ENCODE measurements at regions not wholly inside any gene's neighbourhood (a gene's known extent, or its start where the extent isn't known, plus 50 kb on each side); places are given as distances from the start of the nearest gene placed in this dataset.

DNA sequence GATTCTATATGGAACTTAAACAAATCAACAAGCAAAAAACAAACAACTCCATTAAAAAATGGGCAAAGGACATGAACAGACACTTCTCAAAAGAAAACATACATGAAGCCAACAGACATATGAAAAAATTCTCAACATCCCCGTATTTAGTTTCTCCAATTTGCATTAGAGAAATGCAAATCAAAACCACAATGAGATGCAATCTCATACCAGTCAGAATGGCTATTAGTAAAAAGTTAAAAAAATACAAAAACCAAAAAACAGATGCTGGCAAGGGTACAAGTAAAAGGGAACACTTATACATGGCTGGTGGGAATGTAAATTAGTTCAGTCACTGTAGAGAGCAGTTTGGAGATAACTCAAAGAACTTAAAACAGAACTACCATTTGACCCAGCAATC lies 342.1 kb upstream of the NUDT12 start:
- no peak overlapping the region for H3K9ac ChIP-seq (ENCODE audit: extremely low read depth, insufficient read length, low read length)
- H3K4me1 ChIP-seq (ENCODE audit: insufficient read depth, low read length): no peaks in the 10 kb centered on the region
- no peak overlapping the region for H2BK120ac ChIP-seq (ENCODE audit: low read depth, low read length, poor library complexity, severe bottlenecking)
- H4K8ac ChIP-seq (replicated peaks; ENCODE audit: insufficient read length, low read depth, low read length): no peak overlapping the region
- Mint-ChIP-seq H3K4me3 (no peak overlapping the region), H3K27ac (no peak overlapping the region), H3K9me3 (peaks cover 4 to 8% of the 10 kb centered on the region in 2 experiments; a peak in 3 of 5 replicates), H3K4me1 (peaks cover 0 to 4% of the 10 kb centered on the region in 2 experiments; a peak in 2 of 4 replicates), H3K27me3 (ENCODE audit: low read depth) (no peaks in the 10 kb centered on the region), H3K36me3 (ENCODE audit: insufficient read depth in 1 of 3, low read depth in 3 of 3) (no peaks in the 10 kb centered on the region; a peak in 1 of 7 replicates)
- no peak overlapping the region for H3K27ac ChIP-seq (ENCODE audit: insufficient read length, low read depth, low read length)
- H3K79me2 ChIP-seq (ENCODE audit: insufficient read depth, low read length): no peaks in the 10 kb centered on the region
- H3K4me2 ChIP-seq (ENCODE audit: insufficient read depth, insufficient read length, low read length): no peak overlapping the region
- H4K20me1 ChIP-seq (ENCODE audit: control insufficient read depth, insufficient read depth, insufficient read length): no peaks in the 10 kb centered on the region
- no peak overlapping the region for H2BK12ac ChIP-seq (ENCODE audit: insufficient read length, low read depth, low read length)
- H2BK15ac ChIP-seq (ENCODE audit: low read depth, low read length): no peak overlapping the region
- no peak overlapping the region for H2AFZ ChIP-seq (ENCODE audit: low read length)
- no peak overlapping the region for H2BK5ac ChIP-seq (ENCODE audit: insufficient read length, low read length)
- no peaks in the 10 kb centered on the region for H3K9me3 ChIP-seq (ENCODE audit: control insufficient read depth, low read depth, low read length)
- H3K18ac ChIP-seq (ENCODE audit: insufficient read length, low read depth, low read length): no peak overlapping the region
- H2BK20ac ChIP-seq (ENCODE audit: low read depth, low read length, poor library complexity, severe bottlenecking): no peak overlapping the region
- no peak overlapping the region for H3K4ac ChIP-seq (ENCODE audit: low read depth, low read length)
- H4K91ac ChIP-seq (ENCODE audit: insufficient read length, low read depth, low read length): no peak overlapping the region
- no peaks in the 10 kb centered on the region for H3K27me3 ChIP-seq (ENCODE audit: insufficient read depth, low read length)
- H3K79me1 ChIP-seq (ENCODE audit: insufficient read depth, low read depth, low read length, poor library complexity, severe bottlenecking): no peaks in the 10 kb centered on the region
- TF ChIP-seq, protein P1, sequence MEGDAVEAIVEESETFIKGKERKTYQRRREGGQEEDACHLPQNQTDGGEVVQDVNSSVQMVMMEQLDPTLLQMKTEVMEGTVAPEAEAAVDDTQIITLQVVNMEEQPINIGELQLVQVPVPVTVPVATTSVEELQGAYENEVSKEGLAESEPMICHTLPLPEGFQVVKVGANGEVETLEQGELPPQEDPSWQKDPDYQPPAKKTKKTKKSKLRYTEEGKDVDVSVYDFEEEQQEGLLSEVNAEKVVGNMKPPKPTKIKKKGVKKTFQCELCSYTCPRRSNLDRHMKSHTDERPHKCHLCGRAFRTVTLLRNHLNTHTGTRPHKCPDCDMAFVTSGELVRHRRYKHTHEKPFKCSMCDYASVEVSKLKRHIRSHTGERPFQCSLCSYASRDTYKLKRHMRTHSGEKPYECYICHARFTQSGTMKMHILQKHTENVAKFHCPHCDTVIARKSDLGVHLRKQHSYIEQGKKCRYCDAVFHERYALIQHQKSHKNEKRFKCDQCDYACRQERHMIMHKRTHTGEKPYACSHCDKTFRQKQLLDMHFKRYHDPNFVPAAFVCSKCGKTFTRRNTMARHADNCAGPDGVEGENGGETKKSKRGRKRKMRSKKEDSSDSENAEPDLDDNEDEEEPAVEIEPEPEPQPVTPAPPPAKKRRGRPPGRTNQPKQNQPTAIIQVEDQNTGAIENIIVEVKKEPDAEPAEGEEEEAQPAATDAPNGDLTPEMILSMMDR (conservative IDR thresholded peaks at IDR 0.05): no peak
- H2AK5ac ChIP-seq (ENCODE audit: insufficient read length, low read length): no peak overlapping the region
- WGBS (ENCODE audit: extremely low coverage, insufficient read length, low lambda C conversion rate): no CpG with 5 or more reads among the region's 1 CpG
- H3K23me2 ChIP-seq (ENCODE audit: insufficient read length, low read depth, low read length, poor library complexity, severe bottlenecking): no peaks in the 10 kb centered on the region
- no peak for DNase-seq
- H3T11ph ChIP-seq (ENCODE audit: low read length): no peak overlapping the region
- no peak overlapping the region for H4K5ac ChIP-seq (ENCODE audit: insufficient read length, low read depth, low read length)
- H3K23ac ChIP-seq (ENCODE audit: insufficient read length, low read depth, low read length): no peak overlapping the region
- no peak overlapping the region for H3K14ac ChIP-seq (ENCODE audit: insufficient read depth, low read length)
- no peak overlapping the region for H3K56ac ChIP-seq (ENCODE audit: insufficient read length, low read depth, low read length)
